Mesothelial cell of epicardium (in vitro differentiated cells): ENCODE measurements at regions not wholly inside any gene's neighbourhood (a gene's known extent, or its start where the extent isn't known, plus 50 kb on each side); places are given as distances from the start of the nearest gene placed in this dataset.

Experiments used
- DNase-seq, 2 experiments: peaks; one replicate each; pipeline ENCODE4 v3.0.0; 2021; ENCODE audit warnings: low spot score in 2 of 2; ENCODE audit not compliant: unreplicated experiment in 2 of 2
- H3K27ac Mint-ChIP-seq: 2 replicates; pipeline ENCODE4 v1.8.0; 2021; ENCODE audit warnings: mixed read lengths
- H3K27me3 Mint-ChIP-seq: 2 replicates; pipeline ENCODE4 v1.8.0; 2021; ENCODE audit warnings: low read depth, mixed read lengths
- H3K36me3 Mint-ChIP-seq: 2 replicates; pipeline ENCODE4 v1.8.0; 2021; ENCODE audit warnings: mixed read lengths
- H3K4me1 Mint-ChIP-seq: 2 replicates; pipeline ENCODE4 v1.8.0; 2021; ENCODE audit warnings: mixed read lengths
- H3K4me3 Mint-ChIP-seq: 2 replicates; pipeline ENCODE4 v1.8.0; 2021; ENCODE audit warnings: mild to moderate bottlenecking, moderate library complexity, mixed read lengths
- H3K9me3 Mint-ChIP-seq: 2 replicates; pipeline ENCODE4 v1.8.0; 2021; ENCODE audit warnings: mixed read lengths
- CTCF ChIP-seq: fragments of 200-600 bp; sonication (generic); IDR thresholded peaks from one replicate; pipeline ENCODE4 v1.5.0; 2021; ENCODE audit warnings: antibody characterized with exemption; ENCODE audit not compliant: unreplicated experiment

- TF ChIP-seq CTCF, result no peak
- Mint-ChIP-seq H3K4me1 (no peaks in the 10 kb centered on the region), H3K4me3 (no peak overlapping the region), H3K27me3 (no peaks in the 10 kb centered on the region), H3K9me3 (peaks cover 12% of the 10 kb centered on the region), H3K36me3 (no peaks in the 10 kb centered on the region), H3K27ac (no peak overlapping the region)
- no peak for DNase-seq
Measured at GRCh38 chr4:154946113-154946512, 165.0 kb downstream of the RBM46 start.

- no peak overlapping the region for H3K27ac Mint-ChIP-seq
- H3K27me3 Mint-ChIP-seq, result peaks cover 2% of the 10 kb centered on the region
- H3K4me3 Mint-ChIP-seq, result no peak overlapping the region
- H3K9me3 Mint-ChIP-seq, result peaks cover 16% of the 10 kb centered on the region
- H3K36me3 Mint-ChIP-seq, result no peaks in the 10 kb centered on the region
- TF ChIP-seq CTCF, result no peak
- no peak for DNase-seq
- peaks cover under 1% of the 10 kb centered on the region for H3K4me1 Mint-ChIP-seq
Measured at GRCh38 chr4:154953691-154954090, 172.6 kb downstream of the RBM46 start.

GRCh38 chr4:154954117-154954516 lies 173.0 kb downstream of the RBM46 start:
- no peaks in the 10 kb centered on the region for H3K36me3 Mint-ChIP-seq
- H3K27ac Mint-ChIP-seq, result no peak overlapping the region
- no peak overlapping the region for H3K4me3 Mint-ChIP-seq
- H3K9me3 Mint-ChIP-seq, result peaks cover 16% of the 10 kb centered on the region
- peaks cover 2% of the 10 kb centered on the region for H3K27me3 Mint-ChIP-seq
- H3K4me1 Mint-ChIP-seq, result peaks cover 2% of the 10 kb centered on the region
- no peak for DNase-seq
- no peak for TF ChIP-seq CTCF

GRCh38 chr4:154958121-154958520 lies 177.0 kb downstream of the RBM46 start:
- peaks cover 5% of the 10 kb centered on the region for H3K27me3 Mint-ChIP-seq
- DNase-seq, result no peak
- no peak overlapping the region for H3K27ac Mint-ChIP-seq
- no peaks in the 10 kb centered on the region for H3K36me3 Mint-ChIP-seq
- no peak overlapping the region for H3K4me3 Mint-ChIP-seq
- no peak for TF ChIP-seq CTCF
- H3K4me1 Mint-ChIP-seq, result peaks cover 2% of the 10 kb centered on the region
- H3K9me3 Mint-ChIP-seq, result no peaks in the 10 kb centered on the region

- Mint-ChIP-seq H3K9me3 (peaks cover 2% of the 10 kb centered on the region), H3K4me3 (no peak overlapping the region), H3K36me3 (no peaks in the 10 kb centered on the region), H3K4me1 (peaks cover 2% of the 10 kb centered on the region), H3K27ac (no peak overlapping the region), H3K27me3 (peaks cover 5% of the 10 kb centered on the region)
- no peak for TF ChIP-seq CTCF
- DNase-seq, result peak in 1 of 2 experiments; percentile 49
Measured at GRCh38 chr4:154958621-154959358, 177.7 kb downstream of the RBM46 start.
